CD4-positive, alpha-beta T cell treated with Interleukin-6 at 100 ng/mL for 8 hours (primary cell): ENCODE measurements at regions not wholly inside any gene's neighbourhood (a gene's known extent, or its start where the extent isn't known, plus 50 kb on each side); places are given as distances from the start of the nearest gene placed in this dataset.
"Not testable (repeated sequence)": the region's sequence is repeated elsewhere in the genome, so short reads cannot be mapped to it uniquely, and the experiment has no call there.

Source experiments
- DNase-seq: peaks from one replicate; pipeline ENCODE4 v3.0.0-alpha.2; 2020; ENCODE audit warnings: mixed read lengths, low spot score

GRCh38 chr6:26720663-26721218 lies 61.2 kb upstream of the ZNF322 start:
- not testable (repeated sequence) for DNase-seq

GRCh38 chr6:26730019-26730766 lies 70.6 kb upstream of the ZNF322 start:
- DNase-seq, result not testable (repeated sequence)

- DNase-seq, result not testable (repeated sequence)
Measured at GRCh38 chr6:26734776-26735472, 75.4 kb upstream of the ZNF322 start.

GRCh38 chr6:26739811-26740210 lies 80.3 kb upstream of the ZNF322 start:
- no peak for DNase-seq

DNA sequence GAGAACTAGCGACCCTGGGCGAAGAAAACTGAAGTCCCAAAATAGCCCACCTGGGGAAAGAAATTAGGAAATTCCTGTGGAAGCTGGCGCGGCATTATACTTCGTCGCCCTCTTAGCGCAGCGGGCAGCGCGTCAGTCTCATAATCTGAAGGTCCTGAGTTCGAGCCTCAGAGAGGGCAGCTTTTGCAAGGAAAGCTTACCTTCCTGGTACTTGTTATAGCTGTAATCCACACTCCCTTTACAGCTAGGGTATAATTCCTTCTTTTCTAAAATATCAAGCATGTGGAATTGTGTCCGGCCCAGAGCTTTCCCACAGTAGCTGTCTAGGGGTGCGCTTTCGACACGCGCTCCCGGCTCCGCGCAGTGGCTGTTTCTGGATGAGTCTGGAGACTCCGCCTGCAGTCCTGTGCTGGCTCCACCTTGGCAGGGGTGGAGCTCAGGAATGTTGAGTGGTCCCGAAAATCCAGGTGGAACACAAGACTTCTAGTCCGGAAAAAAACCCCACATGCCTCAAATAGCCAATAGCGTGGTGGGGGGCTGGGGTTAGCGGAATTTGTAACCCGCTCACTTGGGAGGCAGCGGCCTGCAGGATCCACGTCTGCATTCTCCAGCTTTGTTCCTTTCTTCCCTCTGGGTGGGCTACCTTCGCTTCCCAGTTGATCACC lies 83.7 kb upstream of the ZNF322 start:
- no peak for DNase-seq

DNA sequence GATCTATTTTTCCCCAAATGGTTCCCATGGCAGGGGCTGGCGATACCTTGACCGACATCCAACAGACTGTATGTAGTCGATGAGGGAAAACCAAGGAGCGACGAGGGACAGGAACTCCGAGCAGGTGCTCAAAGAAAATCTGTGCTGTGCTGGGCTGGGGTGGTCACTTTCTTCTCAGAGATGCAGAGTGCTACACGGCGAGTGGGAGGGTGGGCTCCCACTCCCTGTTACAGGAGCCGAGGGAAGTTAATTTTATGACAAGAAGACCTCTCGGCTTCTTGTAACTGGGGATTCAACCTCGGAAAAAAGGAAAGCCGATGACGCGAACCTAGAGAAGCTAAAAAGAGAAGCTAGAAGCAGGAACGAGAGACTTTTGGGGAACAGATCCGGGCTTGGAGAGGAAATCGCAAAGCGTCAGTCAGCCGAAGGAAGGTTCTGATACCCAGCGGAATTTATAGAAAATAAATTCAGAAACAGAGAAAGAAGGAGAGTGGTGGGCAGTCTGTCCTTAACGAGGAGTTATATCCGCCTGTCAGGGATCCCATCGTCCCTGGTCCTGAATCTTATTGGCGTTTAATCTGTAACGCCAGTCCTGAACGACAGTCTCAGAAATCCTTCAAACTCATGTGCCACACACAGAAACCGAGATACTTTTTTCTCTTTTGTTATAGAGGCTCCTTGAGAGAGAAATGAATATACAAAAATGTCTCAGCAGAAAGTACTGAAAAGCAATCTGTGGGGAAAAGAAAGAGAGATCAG lies 84.6 kb upstream of the ZNF322 start:
- DNase-seq, result no peak

GRCh38 chr6:26744837-26745282 lies 85.3 kb upstream of the ZNF322 start:
- not testable (repeated sequence) for DNase-seq

GRCh38 chr6:26745964-26746363 lies 86.4 kb upstream of the ZNF322 start:
- DNase-seq, result not testable (repeated sequence)

GRCh38 chr6:26749126-26749758 lies 89.7 kb upstream of the ZNF322 start:
- DNase-seq, result not testable (repeated sequence)

DNA sequence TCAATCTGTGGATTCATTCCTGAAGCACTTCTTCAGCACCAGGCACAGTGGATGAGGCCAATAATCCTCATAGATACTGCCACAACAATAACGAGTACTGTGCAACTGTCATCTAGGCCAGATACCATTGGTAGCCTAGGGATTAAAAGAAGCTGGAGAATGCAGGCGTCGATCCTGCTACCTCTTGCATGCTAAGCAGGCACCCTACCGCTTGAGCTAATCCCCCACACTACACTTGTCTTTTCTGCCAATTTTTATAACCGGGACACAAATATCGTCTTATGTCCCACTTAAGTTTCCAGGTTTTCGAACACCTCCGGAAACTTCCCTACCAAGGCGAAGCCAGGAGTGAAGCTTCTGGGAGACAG lies 90.2 kb upstream of the ZNF322 start:
- not testable (repeated sequence) for DNase-seq

- DNase-seq, result no peak
Measured at GRCh38 chr6:26754212-26754611, 94.7 kb upstream of the ZNF322 start.

- not testable (repeated sequence) for DNase-seq
Measured at GRCh38 chr6:26754801-26755200, 95.3 kb upstream of the ZNF322 start.

- DNase-seq, result not testable (repeated sequence)
Measured at GRCh38 chr6:26756067-26756805, 96.7 kb upstream of the ZNF322 start.

- not testable (repeated sequence) for DNase-seq
Measured at GRCh38 chr6:26766203-26766902, 106.8 kb upstream of the ZNF322 start.

GRCh38 chr6:26770941-26771666 lies 111.6 kb upstream of the ZNF322 start:
- DNase-seq, result not testable (repeated sequence)

DNA sequence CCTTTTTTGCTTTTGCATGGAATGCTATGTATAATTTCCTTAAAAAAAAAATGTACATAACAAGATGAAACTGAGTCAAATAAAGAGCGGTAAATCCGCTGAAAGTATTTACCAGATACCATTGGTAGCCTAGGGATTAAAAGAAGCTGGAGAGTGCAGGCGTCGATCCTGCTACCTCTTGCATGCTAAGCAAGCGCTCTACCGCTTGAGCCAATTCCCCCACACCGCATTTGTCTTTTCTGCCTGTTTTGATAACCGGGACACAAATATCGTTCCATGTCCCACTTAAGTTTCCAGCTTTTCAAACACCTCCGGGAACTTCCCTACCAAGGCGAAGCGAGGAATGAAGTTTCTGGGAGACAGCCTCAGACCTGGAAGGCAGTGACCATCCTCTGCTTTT lies 113.9 kb upstream of the ZNF322 start:
- DNase-seq, result not testable (repeated sequence)

DNA sequence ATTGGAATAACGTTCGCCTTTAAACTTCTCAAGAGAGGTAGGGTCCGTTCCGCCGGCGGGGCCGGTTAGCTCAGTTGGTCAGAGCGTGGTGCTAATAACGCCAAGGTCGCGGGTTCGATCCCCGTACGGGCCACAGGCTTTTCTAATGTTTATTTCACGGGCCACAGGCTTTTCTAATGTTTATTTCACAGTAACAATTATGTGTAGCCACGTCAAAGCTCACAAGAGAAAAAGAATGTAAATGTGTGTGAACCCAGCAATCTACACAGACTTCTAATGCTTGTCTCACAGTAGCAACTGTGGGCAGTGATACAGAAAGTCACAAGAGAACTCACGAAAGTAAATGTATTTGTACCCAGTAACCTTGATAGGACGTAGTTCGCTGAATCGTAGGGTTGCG lies 121.0 kb upstream of the ZNF322 start:
- not testable (repeated sequence) for DNase-seq

DNA sequence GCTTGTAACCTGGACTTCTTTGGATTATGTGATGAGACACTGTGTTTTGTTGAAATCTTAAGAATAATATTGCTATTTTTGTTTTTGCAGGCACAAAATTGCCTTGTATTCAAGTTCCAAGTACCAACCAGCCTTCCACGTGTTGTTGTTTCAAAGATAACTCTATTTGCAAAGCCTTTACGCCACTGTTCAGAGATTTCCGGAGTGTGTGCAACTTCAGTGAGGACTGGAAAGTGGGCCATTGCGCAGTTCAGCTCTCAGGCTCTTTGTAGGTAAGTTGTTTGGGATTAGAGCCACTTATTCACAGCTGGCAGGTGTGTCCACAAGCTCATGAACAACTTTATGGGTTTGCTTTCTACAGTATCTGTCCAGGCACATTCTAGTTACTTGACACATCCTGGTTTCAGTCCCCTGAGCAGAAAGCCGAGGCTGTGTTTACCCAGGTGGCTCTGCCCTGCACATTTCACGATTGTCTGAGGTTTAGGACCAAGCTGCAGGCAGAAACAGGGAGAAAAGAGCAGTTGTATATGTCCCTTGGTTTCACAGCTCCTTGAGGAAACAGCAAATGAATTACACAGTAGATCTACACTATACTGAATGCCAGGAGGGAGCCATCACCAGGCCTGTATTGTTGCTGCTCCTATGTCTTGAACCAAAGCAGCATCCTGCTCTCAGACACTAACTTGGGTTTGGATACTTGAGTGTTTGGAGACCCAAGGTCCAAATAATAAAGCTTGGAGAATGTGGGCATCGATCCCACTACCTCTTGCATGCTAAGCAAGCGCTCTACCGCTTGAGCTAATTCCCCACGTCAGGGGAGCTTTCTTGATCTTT lies 136.1 kb upstream of the ZNF322 start:
- not testable (repeated sequence) for DNase-seq
